Effector memory CD4-positive, alpha-beta T cell (primary cell): ENCODE measurements at regions not wholly inside any gene's neighbourhood (a gene's known extent, or its start where the extent isn't known, plus 50 kb on each side); places are given as distances from the start of the nearest gene placed in this dataset.
"Not testable (repeated sequence)": the region's sequence is repeated elsewhere in the genome, so short reads cannot be mapped to it uniquely, and the experiment has no call there.

Experiments
- DNase-seq, 3 donors: peaks; one replicate each; pipeline ENCODE4 v3.0.0-alpha.2; 2020
- H3K27ac ChIP-seq: 2 replicates; pipeline ENCODE4 v1.7.0; 2013; ENCODE audit warnings: mild to moderate bottlenecking, low read length, moderate library complexity; ENCODE audit not compliant: insufficient read depth, poor library complexity, severe bottlenecking
- H3K27me3 ChIP-seq: replicated peaks from 2 replicates; pipeline ENCODE4 v1.7.0; 2013; ENCODE audit warnings: mild to moderate bottlenecking, low read length; ENCODE audit not compliant: insufficient read depth, control insufficient read depth, poor library complexity, severe bottlenecking
- H3K36me3 ChIP-seq: 2 replicates; pipeline ENCODE4 v1.7.0; 2013; ENCODE audit warnings: mild to moderate bottlenecking, low read length, moderate library complexity; ENCODE audit not compliant: control insufficient read depth, insufficient read depth
- H3K4me1 ChIP-seq: 2 replicates; pipeline ENCODE4 v1.7.0; 2013; ENCODE audit warnings: low read length, mild to moderate bottlenecking; ENCODE audit not compliant: control insufficient read depth, insufficient read depth, poor library complexity, severe bottlenecking
- H3K4me3 ChIP-seq: 2 replicates; pipeline ENCODE4 v1.7.0; 2013; ENCODE audit warnings: low read length, low read depth, mild to moderate bottlenecking; ENCODE audit not compliant: insufficient read depth, poor library complexity, severe bottlenecking
- H3K9me3 ChIP-seq: 2 replicates; pipeline ENCODE4 v1.7.0; 2013; ENCODE audit warnings: mild to moderate bottlenecking, low read length, moderate library complexity; ENCODE audit not compliant: control insufficient read depth

DNA sequence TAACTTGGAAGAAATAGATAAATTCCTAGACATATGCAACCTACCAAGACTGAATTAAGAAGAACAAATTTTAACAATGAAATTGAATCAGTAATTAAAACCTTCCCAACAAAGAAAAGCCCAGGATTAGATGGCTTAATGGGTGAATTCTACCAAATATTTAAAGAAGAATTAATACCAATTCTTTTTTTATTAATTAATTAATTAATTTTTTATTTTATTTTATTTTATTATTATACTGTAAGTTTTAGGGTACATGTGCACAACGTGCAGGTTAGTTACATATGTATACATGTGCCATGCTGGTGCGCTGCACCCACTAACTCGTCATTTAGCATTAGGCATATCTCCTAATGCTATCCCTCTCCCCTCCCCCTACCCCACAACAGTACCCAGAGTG lies 248.4 kb upstream of the MSX2 start:
- H3K27ac ChIP-seq, DNase-seq, H3K4me1 ChIP-seq, H3K27me3 ChIP-seq, H3K4me3 ChIP-seq, H3K36me3 ChIP-seq, H3K9me3 ChIP-seq: not testable (repeated sequence)

DNA sequence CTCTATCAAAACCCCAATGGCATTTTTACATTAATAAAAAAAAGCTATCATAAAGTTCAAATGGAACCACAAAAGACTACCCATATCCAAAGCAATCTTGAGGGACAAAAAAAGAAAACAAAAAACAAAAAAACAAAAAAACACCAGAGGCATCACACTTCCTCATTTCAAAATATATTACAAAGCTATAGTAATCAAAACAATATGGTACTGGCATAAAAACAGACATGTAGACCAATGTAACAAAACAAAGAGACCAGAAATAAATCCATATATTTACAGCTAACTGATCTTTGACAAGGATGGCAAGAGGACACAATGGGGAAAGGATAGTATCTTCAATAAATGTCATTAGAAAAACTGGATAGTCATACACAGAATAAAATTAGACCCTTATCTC lies 245.1 kb upstream of the MSX2 start:
- no peaks in the 10 kb centered on the region for H3K27me3 ChIP-seq
- H3K27ac ChIP-seq = no peak overlapping the region
- H3K4me3 ChIP-seq = no peak overlapping the region
- H3K36me3 ChIP-seq = no peaks in the 10 kb centered on the region
- no peaks in the 10 kb centered on the region for H3K4me1 ChIP-seq
- H3K9me3 ChIP-seq = no peaks in the 10 kb centered on the region
- no peak for DNase-seq

DNA sequence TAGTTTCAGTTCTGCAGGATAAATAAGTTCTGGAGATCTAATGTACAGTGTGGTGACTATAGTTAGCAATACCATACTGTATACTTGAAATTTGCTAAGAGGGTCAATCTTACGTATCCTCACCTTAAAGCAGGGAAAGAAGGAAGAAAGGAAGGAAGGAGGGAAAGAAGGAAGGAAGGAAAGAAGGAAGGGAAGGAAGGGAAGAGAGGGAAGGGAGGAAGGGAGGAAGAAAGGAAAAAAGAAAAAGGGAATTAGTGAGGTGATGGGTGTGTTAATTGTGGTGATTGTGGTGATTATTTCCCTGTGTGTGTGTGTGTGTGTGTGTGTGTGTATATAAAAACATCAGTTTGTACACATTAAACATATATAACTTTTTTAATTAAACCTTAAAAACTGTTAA lies 242.6 kb upstream of the MSX2 start:
- no peak overlapping the region for H3K27ac ChIP-seq
- H3K36me3 ChIP-seq = no peaks in the 10 kb centered on the region
- no peak for DNase-seq
- H3K4me1 ChIP-seq = no peaks in the 10 kb centered on the region
- no peaks in the 10 kb centered on the region for H3K27me3 ChIP-seq
- H3K4me3 ChIP-seq = no peak overlapping the region
- H3K9me3 ChIP-seq = no peaks in the 10 kb centered on the region

DNA sequence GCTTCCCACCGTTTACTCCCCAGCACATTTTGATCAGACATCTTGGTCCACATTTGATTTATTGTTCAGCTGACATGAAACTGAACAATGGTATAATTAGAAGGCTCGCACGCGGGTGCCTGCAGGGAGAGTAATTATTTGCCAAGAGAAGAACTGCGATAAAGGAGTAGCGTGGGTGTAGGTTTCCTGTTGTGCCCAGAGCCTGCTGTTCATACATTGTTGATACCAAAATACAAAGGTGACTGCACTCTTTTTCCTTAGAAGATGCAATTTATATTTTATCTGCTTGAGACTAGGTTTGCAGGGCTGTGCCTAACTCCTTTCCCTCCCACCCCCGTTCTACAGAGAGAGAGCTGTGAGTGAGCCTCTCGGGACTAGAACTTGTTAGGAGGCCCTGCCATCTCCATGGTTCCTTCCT lies 241.8 kb upstream of the MSX2 start:
- no peak for DNase-seq
- Histone ChIP-seq H3K4me3 (no peak overlapping the region), H3K27me3 (no peaks in the 10 kb centered on the region), H3K27ac (no peak overlapping the region), H3K36me3 (no peaks in the 10 kb centered on the region), H3K4me1 (no peaks in the 10 kb centered on the region), H3K9me3 (no peaks in the 10 kb centered on the region)

DNA sequence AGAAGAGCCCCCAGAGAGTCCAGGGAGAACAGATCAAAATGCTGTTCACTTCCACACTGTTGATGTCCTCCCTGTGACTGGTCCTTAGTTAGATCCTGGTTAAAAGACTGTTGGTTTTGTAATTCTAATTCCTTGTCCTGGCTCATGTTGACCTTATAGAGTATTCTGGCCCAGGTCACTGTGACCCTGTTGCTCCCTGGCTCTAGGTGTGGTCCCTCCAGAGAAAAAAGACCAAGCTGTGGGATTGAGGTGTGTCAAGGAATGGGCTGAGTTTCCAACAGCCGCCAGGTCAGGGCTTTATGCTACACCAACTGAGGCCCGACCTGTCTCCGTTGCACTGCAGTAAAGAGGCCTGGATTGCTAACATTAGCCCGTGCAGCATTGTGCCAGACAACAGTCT lies 241.0 kb upstream of the MSX2 start:
- no peaks in the 10 kb centered on the region for H3K9me3 ChIP-seq
- H3K27me3 ChIP-seq = no peaks in the 10 kb centered on the region
- H3K27ac ChIP-seq = no peak overlapping the region
- no peak for DNase-seq
- no peak overlapping the region for H3K4me3 ChIP-seq
- H3K4me1 ChIP-seq = no peaks in the 10 kb centered on the region
- H3K36me3 ChIP-seq = no peaks in the 10 kb centered on the region

DNA sequence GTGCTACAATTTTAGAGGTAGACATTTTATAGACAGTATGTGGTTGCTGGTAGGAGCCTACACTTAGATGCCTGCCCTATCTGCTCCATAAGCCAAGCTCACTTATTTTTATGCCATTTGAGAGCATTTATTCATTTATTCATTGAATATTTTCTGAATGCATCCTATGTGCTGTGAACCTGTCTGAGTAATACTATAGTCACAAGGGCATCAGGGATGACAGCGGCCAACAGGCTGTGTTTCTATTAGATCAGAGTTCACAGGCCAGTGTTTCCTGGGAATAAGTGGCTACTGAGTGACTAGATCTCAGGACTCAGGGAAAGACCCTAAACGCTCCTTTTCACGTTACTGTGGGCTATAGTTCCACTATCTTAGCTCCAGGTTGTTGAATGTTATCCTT lies 235.2 kb upstream of the MSX2 start:
- Histone ChIP-seq H3K9me3 (no peaks in the 10 kb centered on the region), H3K27ac (no peak overlapping the region), H3K4me1 (no peaks in the 10 kb centered on the region), H3K4me3 (no peak overlapping the region), H3K36me3 (no peaks in the 10 kb centered on the region), H3K27me3 (no peaks in the 10 kb centered on the region)
- DNase-seq = no peak

DNA sequence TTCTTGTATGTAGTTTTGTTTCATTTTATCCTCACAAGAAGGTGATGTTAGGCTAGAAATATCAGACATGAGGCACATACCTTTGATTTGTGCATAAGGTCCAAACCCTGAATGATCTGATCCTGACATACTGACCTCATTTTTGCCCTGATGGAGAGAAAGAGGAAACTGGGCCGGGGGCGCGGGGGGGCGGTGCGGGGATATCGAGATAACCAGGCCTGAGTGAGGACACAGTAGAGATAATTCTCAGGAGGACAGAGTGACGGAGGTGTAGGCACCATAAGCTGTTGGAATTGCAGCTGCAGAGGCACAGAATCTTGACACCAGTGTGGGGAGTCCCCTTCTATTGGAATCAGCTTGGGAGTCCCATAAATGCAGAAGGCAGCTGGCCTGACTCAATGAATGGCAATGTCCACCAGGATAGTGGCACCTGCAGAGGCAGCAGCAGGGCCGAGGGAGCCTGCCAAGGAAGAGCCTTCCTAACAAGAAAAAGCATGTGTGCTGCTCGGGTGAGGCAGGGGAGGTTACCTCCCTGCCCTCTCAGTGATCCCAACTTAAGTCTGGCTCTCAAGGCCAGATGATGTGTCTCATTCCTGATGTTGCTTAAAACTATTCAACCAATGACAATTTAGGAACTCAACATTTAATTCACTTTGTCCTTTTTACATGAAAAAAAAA lies 234.3 kb upstream of the MSX2 start:
- H3K4me1 ChIP-seq = no peaks in the 10 kb centered on the region
- H3K36me3 ChIP-seq = no peaks in the 10 kb centered on the region
- DNase-seq = no peak
- H3K4me3 ChIP-seq = no peak overlapping the region
- no peaks in the 10 kb centered on the region for H3K9me3 ChIP-seq
- H3K27me3 ChIP-seq = no peaks in the 10 kb centered on the region
- no peak overlapping the region for H3K27ac ChIP-seq

DNA sequence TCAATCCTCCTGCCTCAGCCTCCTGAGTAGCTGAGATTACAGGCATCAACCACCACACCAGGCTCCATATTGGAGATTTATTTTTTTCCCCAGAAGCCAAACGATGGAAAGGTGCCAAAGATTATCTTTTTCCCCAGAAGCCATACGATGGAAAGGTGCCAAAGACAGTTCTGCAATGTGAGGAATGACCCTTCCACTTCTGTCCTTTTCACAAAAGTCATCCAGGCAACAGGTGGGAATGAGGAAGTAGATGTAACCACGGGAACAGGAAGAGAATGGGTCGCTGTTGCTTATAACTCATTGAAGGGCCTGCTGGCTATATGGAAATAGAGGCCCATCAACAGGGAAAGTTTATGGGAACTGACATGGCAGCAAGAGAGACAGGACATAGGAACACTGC lies 233.7 kb upstream of the MSX2 start:
- Histone ChIP-seq H3K27ac (no peak overlapping the region), H3K27me3 (no peaks in the 10 kb centered on the region), H3K4me3 (no peak overlapping the region), H3K36me3 (no peaks in the 10 kb centered on the region), H3K4me1 (no peaks in the 10 kb centered on the region), H3K9me3 (no peaks in the 10 kb centered on the region)
- DNase-seq = no peak

DNA sequence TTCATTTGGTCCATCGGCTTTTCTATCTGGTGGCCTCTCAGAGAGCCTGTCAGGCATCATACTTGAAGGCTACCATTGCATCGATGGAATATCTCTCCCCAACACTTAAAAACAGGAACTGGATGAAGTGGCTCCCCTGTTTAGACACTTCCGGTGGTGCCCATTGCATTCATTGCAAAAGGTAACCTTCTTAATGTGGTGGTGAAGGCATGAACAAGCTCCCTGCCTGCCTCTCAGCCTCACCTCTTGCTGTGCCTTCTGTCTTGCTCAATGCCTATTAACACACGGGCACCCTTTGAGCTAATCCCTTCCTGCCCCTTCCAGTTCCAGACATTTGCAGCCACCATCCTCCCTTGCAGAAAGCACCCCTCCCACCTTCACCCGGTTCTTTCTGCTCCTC lies 233.1 kb upstream of the MSX2 start:
- Histone ChIP-seq H3K36me3 (no peaks in the 10 kb centered on the region), H3K27ac (no peak overlapping the region), H3K9me3 (no peaks in the 10 kb centered on the region), H3K27me3 (no peaks in the 10 kb centered on the region), H3K4me1 (no peaks in the 10 kb centered on the region), H3K4me3 (no peak overlapping the region)
- no peak for DNase-seq

DNA sequence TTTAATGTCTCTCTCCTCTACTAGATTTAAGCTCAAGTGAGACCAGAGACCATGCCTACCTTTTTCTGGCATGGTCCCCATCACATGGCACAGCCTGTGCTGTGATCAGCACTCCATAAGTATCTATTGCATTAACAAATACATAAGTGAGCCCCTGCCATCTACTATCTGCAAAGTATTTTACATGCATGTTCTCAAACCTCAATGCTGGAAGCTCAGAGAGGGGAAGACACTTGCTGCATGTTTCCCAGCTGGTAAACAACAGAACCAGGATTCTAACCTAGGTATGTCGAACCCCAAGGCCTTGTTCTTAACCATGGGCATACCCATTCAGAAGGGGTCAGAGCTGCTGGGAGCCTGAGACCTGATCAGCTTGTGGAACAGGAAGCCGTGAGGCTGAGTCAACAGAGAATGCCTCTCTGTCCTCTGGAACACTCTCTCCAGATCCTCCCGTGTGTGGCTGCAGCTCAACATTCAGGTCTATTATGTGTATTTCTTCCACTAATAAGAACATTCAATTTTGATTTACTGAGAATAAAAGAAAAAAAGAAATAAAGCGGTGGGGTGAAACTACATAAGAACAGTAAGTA lies 232.5 kb upstream of the MSX2 start:
- H3K4me3 ChIP-seq = no peak overlapping the region
- no peaks in the 10 kb centered on the region for H3K36me3 ChIP-seq
- no peak overlapping the region for H3K27ac ChIP-seq
- no peak for DNase-seq
- H3K27me3 ChIP-seq = no peaks in the 10 kb centered on the region
- no peaks in the 10 kb centered on the region for H3K9me3 ChIP-seq
- no peaks in the 10 kb centered on the region for H3K4me1 ChIP-seq
